ENCODE measurements at regions not wholly inside any gene's neighbourhood (a gene's known extent, or its start where the extent isn't known, plus 50 kb on each side); places are given as distances from the start of the nearest gene placed in this dataset.

- TF ChIP-seq KDM5A (IDR thresholded peaks at IDR 0.05; ENCODE audit: low read length), result no peak
- TF ChIP-seq KDM1A (IDR thresholded peaks at IDR 0.05; ENCODE audit: borderline replicate concordance, low read length), result no peak
- TF ChIP-seq JUN (IDR thresholded peaks at IDR 0.05; ENCODE audit: low read depth, low read length), result no peak
- TF ChIP-seq RAD21 (IDR thresholded peaks at IDR 0.05 in 1 of 2, conservative IDR thresholded peaks at IDR 0.05 in 1 of 2; ENCODE audit: low read depth in 2 of 2, low read length in 2 of 2), result no peak
- no peak for TF ChIP-seq ZNF274 (IDR thresholded peaks at IDR 0.05; ENCODE audit: borderline replicate concordance, extremely low read depth, low read length)
Measured at GRCh38 chr4:71253545-71253944, 85.3 kb upstream of the SLC4A4 start (continued).
